GM12878 (cell line): ENCODE measurements at regions not wholly inside any gene's neighbourhood (a gene's known extent, or its start where the extent isn't known, plus 50 kb on each side); places are given as distances from the start of the nearest gene placed in this dataset.

Source experiments
- ATF7 ChIP-seq: fragments of 450-650 bp; IDR thresholded peaks from 2 replicates; pipeline ENCODE4 v1.6.1; 2016; ENCODE audit warnings: low read depth, mild to moderate bottlenecking
- CUX1 ChIP-seq: IDR thresholded peaks from 2 replicates; pipeline ENCODE4 v1.6.1; 2012; ENCODE audit warnings: improper control_type of control experiment, low read depth, low read length; ENCODE audit not compliant: insufficient replicate concordance
- NFXL1 ChIP-seq: fragments of 450-650 bp; IDR thresholded peaks from 2 replicates; pipeline ENCODE4 v1.6.1; 2017; ENCODE audit warnings: antibody characterized with exemption, mild to moderate bottlenecking, borderline replicate concordance
- NFYA ChIP-seq: IDR thresholded peaks from 2 replicates; pipeline ENCODE4 v1.6.1; 2011; ENCODE audit warnings: low read depth, mild to moderate bottlenecking, low read length, improper control_type of control experiment, borderline replicate concordance
- NR2C2 ChIP-seq: IDR thresholded peaks from 2 replicates; pipeline ENCODE4 v1.6.1; 2011; ENCODE audit warnings: borderline replicate concordance, low read depth; ENCODE audit not compliant: control insufficient read depth, insufficient read length
- RB1 ChIP-seq: fragments of 450-650 bp; formaldehyde crosslinking; IDR thresholded peaks from 2 replicates; pipeline ENCODE4 v1.6.1; 2017; ENCODE audit warnings: mild to moderate bottlenecking, borderline replicate concordance
- SP1 ChIP-seq: IDR thresholded peaks from one replicate; pipeline ENCODE4 v1.6.1; 2011; ENCODE audit warnings: low read depth, low read length
- STAT3 ChIP-seq: IDR thresholded peaks from 2 replicates; pipeline ENCODE4 v1.6.1; 2011; ENCODE audit warnings: low read depth, low read length, improper control_type of control experiment
- SUZ12 ChIP-seq: fragments of 200-600 bp; sonication (generic); IDR thresholded peaks from one replicate; pipeline ENCODE4 v1.6.1; 2018; ENCODE audit warnings: antibody characterized with exemption, mild to moderate bottlenecking; ENCODE audit not compliant: unreplicated experiment
- ZBTB33 ChIP-seq: fragments of 450-650 bp; IDR thresholded peaks from 2 replicates; pipeline ENCODE4 v1.6.1; 2017; ENCODE audit warnings: mild to moderate bottlenecking
- ZNF24 ChIP-seq: fragments of 450-650 bp; IDR thresholded peaks from 2 replicates; pipeline ENCODE4 v1.6.1; 2017; ENCODE audit warnings: antibody characterized with exemption, mild to moderate bottlenecking
- TF ChIP-seq, protein P1 (sequence below): IDR thresholded peaks from 2 replicates; pipeline ENCODE4 v1.6.1; 2012; ENCODE audit warnings: low read depth, low read length, improper control_type of control experiment

DNA sequence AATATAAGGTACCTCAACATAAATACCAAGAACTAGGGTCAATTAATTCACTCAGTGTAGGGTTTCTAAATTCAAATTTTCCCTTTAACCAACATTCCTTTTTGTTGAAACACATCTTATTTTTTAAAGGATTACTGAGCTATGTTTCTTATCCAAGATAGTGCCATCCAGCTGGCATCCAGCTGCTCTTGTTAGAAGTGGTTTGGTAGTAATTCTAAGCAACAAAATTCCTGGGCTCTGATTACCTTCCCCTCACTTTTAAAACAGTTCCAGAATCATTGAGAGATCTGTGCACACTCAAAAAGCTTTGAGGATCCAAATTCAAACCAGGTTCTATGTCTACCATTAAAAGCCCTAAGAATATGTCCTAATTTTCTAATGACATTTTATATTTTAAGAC, 583.7 kb downstream of the TRIML1 start (continued):
- TF ChIP-seq CUX1 = no peak
- TF ChIP-seq NFXL1 = no peak
- no peak for TF ChIP-seq RB1
- no peak for TF ChIP-seq ZBTB33
- no peak for TF ChIP-seq ZNF24
- TF ChIP-seq SUZ12 = no peak
- TF ChIP-seq STAT3 = no peak
- no peak for TF ChIP-seq ATF7
- TF ChIP-seq NR2C2 = no peak
- TF ChIP-seq, protein P1, sequence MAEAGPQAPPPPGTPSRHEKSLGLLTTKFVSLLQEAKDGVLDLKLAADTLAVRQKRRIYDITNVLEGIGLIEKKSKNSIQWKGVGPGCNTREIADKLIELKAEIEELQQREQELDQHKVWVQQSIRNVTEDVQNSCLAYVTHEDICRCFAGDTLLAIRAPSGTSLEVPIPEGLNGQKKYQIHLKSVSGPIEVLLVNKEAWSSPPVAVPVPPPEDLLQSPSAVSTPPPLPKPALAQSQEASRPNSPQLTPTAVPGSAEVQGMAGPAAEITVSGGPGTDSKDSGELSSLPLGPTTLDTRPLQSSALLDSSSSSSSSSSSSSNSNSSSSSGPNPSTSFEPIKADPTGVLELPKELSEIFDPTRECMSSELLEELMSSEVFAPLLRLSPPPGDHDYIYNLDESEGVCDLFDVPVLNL = no peak
- no peak for TF ChIP-seq SP1
- TF ChIP-seq NFYA = no peak
